Thyroid gland (tissue), 4 donors: ENCODE measurements at regions not wholly inside any gene's neighbourhood (a gene's known extent, or its start where the extent isn't known, plus 50 kb on each side); places are given as distances from the start of the nearest gene placed in this dataset.

ENCODE experiments used
- CTCF ChIP-seq, 6 experiments: fragments of 200-600 bp in 3 of 6; fragments of 450-650 bp in 3 of 6; sonication (generic) in 3 of 6; IDR thresholded peaks; one replicate each; pipeline ENCODE4 v1.5.1; 2016 to 2019; ENCODE audit warnings: antibody characterized with exemption in 6 of 6, mild to moderate bottlenecking in 2 of 6, inconsistent platforms in 1 of 6, moderate library complexity in 1 of 6
- POLR2A ChIP-seq, 2 donors: fragments of 450-650 bp; IDR thresholded peaks; one replicate each; pipeline ENCODE4 v1.6.1; 2017; ENCODE audit warnings: antibody characterized with exemption in 2 of 2, mild to moderate bottlenecking in 2 of 2, moderate library complexity in 1 of 2

GRCh38 chr12:40557980-40558379 is 134.3 kb upstream of the CNTN1 start:
- TF ChIP-seq CTCF (IDR thresholded peaks at IDR 0.05) (no peak), POLR2A (IDR thresholded peaks at IDR 0.05) (no peak)
